Transverse colon (tissue), 4 donors: ENCODE measurements at regions not wholly inside any gene's neighbourhood (a gene's known extent, or its start where the extent isn't known, plus 50 kb on each side); places are given as distances from the start of the nearest gene placed in this dataset.
A peak's percentile ranks its signal among the peaks of the same experiment; 100 is the strongest.
"Not testable (repeated sequence)": the region's sequence is repeated elsewhere in the genome, so short reads cannot be mapped to it uniquely, and the experiment has no call there.

Experiments used
- DNase-seq: peaks from one replicate; pipeline ENCODE4 v3.0.0-alpha.2; 2019
- H3K27ac ChIP-seq, 4 donors: fragments of 200-600 bp; sonication (generic); 2 replicates each; pipeline ENCODE4 v1.5.1; 2016 to 2018; ENCODE audit warnings: inconsistent platforms in 4 of 4
- H3K27me3 ChIP-seq: fragments of 200-600 bp; sonication (generic); 2 replicates; pipeline ENCODE4 v1.5.1; 2017; ENCODE audit warnings: inconsistent platforms
- H3K36me3 ChIP-seq, 4 donors: fragments of 200-600 bp; sonication (generic); 2 replicates each; pipeline ENCODE4 v1.5.1; 2017 to 2019; ENCODE audit warnings: inconsistent platforms in 4 of 4
- H3K4me1 ChIP-seq, 4 donors: fragments of 200-600 bp; sonication (generic); 2 replicates each; pipeline ENCODE4 v1.5.1; 2017 to 2020; ENCODE audit warnings: inconsistent platforms in 4 of 4
- H3K4me3 ChIP-seq, 4 donors: fragments of 200-600 bp; sonication (generic); 1 replicate in 1 of 4; 2 replicates in 3 of 4; pipeline versions ENCODE4 v1.5.1 to v1.6.1; 2017 to 2019; ENCODE audit warnings: inconsistent platforms in 4 of 4
- H3K9me3 ChIP-seq, 2 donors: fragments of 200-600 bp; sonication (generic); 2 replicates each; pipeline ENCODE4 v1.5.1; 2017 to 2019; ENCODE audit warnings: inconsistent platforms in 2 of 2
- CTCF ChIP-seq, 5 experiments: fragments of 200-600 bp in 3 of 5; fragments of 450-650 bp in 2 of 5; sonication (generic) in 3 of 5; IDR thresholded peaks; 1 replicate in 2 of 5; 2 replicates in 3 of 5; pipeline ENCODE4 v1.5.1; 2016 to 2017; ENCODE audit warnings: antibody characterized with exemption in 5 of 5, inconsistent platforms in 3 of 5, mild to moderate bottlenecking in 2 of 5, moderate library complexity in 1 of 5
- EP300 ChIP-seq: sonication (generic); formaldehyde crosslinking; IDR thresholded peaks from one replicate; pipeline ENCODE4 v1.6.1; 2017; ENCODE audit warnings: antibody characterized with exemption, low read depth
- POLR2A ChIP-seq: fragments of 450-650 bp; IDR thresholded peaks from one replicate; pipeline ENCODE4 v1.6.1; 2016; ENCODE audit warnings: antibody characterized with exemption, mild to moderate bottlenecking, moderate library complexity
- POLR2AphosphoS5 ChIP-seq, 3 donors: sonication (generic); formaldehyde crosslinking; IDR thresholded peaks; one replicate each; pipeline ENCODE4 v1.6.1; 2016; ENCODE audit warnings: antibody characterized with exemption in 3 of 3
- WGBS, 2 donors: methylation state at CpG; one replicate each; pipeline ENCODE4 v1.1.5; 2018; ENCODE audit warnings: low coverage in 1 of 2; 5-methylcytosine and 5-hydroxymethylcytosine counted together
- in situ Hi-C, 4 donors: fragments of 200-750 bp; cut with MboI; loops; one replicate each; pipeline versions ENCODE4 v1.15.0 to v1.15.1; 2017; ENCODE audit warnings: low sequenced_read_pairs in 3 of 4, low pct_ligation_motif_present in 1 of 4, low pct_unique_long_range_greater_than_20kb in 1 of 4
- intact Hi-C: fragments of 100-400 bp; cut with DNase I; formaldehyde crosslinking; loops from one replicate; pipeline ENCODE4 v1.15.1; 2023; ENCODE audit warnings: low total_unique reads

- Histone ChIP-seq H3K4me3 (no peak overlapping the region), H3K27ac (peak overlapping the region; percentile 14 to 63 (median 30)), H3K36me3 (no peaks in the 10 kb centered on the region), H3K9me3 (no peaks in the 10 kb centered on the region), H3K4me1 (no peaks in the 10 kb centered on the region), H3K27me3 (no peaks in the 10 kb centered on the region)
- intact Hi-C loops: no loop called here
- 38 to 43% methylated on average over 4 to 7 of the region's 7 CpGs for WGBS, 2 donors
- DNase-seq: no peak
- in situ Hi-C loops: no loop called here
- TF ChIP-seq EP300: no peak
- TF ChIP-seq POLR2AphosphoS5 (IDR thresholded peaks at IDR 0.05): no peak
- no peak for TF ChIP-seq POLR2A
- TF ChIP-seq CTCF (IDR thresholded peaks at IDR 0.05): no peak
These were observed 75.9 kb upstream of the HGF start for GRCh38 chr7:81845744-81846241.

- in situ Hi-C loops, H3K36me3 ChIP-seq, H3K4me3 ChIP-seq, DNase-seq, H3K9me3 ChIP-seq, H3K4me1 ChIP-seq, H3K27ac ChIP-seq, intact Hi-C loops, H3K27me3 ChIP-seq: not testable (repeated sequence)
- 80 to 95% methylated on average over 2 of the region's 2 CpGs for WGBS, 2 donors
These were observed 73.8 kb upstream of the HGF start for GRCh38 chr7:81843657-81844056.

- TF ChIP-seq POLR2AphosphoS5 (IDR thresholded peaks at IDR 0.05) (no peak), POLR2A (no peak), EP300 (no peak), CTCF (IDR thresholded peaks at IDR 0.05) (no peak)
These were observed 72.5 kb upstream of the HGF start for GRCh38 chr7:81842361-81842760.

GRCh38 chr7:81839708-81840369 lies 70.0 kb upstream of the HGF start:
- intact Hi-C loops (no loop called here), in situ Hi-C loops (no loop called here)
- Histone ChIP-seq H3K4me3 (no peak overlapping the region), H3K27me3 (no peaks in the 10 kb centered on the region), H3K4me1 (no peaks in the 10 kb centered on the region), H3K27ac (no peak overlapping the region), H3K9me3 (no peaks in the 10 kb centered on the region), H3K36me3 (no peaks in the 10 kb centered on the region)
- TF ChIP-seq CTCF (IDR thresholded peaks at IDR 0.05) (no peak), POLR2AphosphoS5 (IDR thresholded peaks at IDR 0.05) (no peak), POLR2A (no peak), EP300 (no peak)
- no peak for DNase-seq
- WGBS, 2 donors: 86 to 91% methylated on average over 6 of the region's 6 CpGs

More at GRCh38 chr7:81842361-81842760, 72.5 kb upstream of the HGF start:
- Histone ChIP-seq H3K27me3 (no peaks in the 10 kb centered on the region), H3K4me3 (no peak overlapping the region), H3K4me1 (no peaks in the 10 kb centered on the region), H3K36me3 (no peaks in the 10 kb centered on the region), H3K27ac (no peak overlapping the region), H3K9me3 (no peaks in the 10 kb centered on the region)
- 67 to 76% methylated on average over 2 of the region's 2 CpGs for WGBS, 2 donors
- in situ Hi-C loops: no loop called here
- no peak for DNase-seq
- intact Hi-C loops: no loop called here

- DNase-seq: no peak
- Histone ChIP-seq H3K27me3 (no peaks in the 10 kb centered on the region), H3K36me3 (no peaks in the 10 kb centered on the region), H3K9me3 (peaks cover 4 to 12% of the 10 kb centered on the region in 2 donors), H3K4me1 (no peaks in the 10 kb centered on the region), H3K27ac (no peak overlapping the region), H3K4me3 (no peak overlapping the region)
- intact Hi-C loops (no loop called here), in situ Hi-C loops (no loop called here)
- TF ChIP-seq POLR2A (no peak), POLR2AphosphoS5 (IDR thresholded peaks at IDR 0.05) (no peak), CTCF (IDR thresholded peaks at IDR 0.05) (no peak), EP300 (no peak)
These were observed 63.6 kb upstream of the HGF start for GRCh38 chr7:81833401-81833800.
